Neural cell (in vitro differentiated cells): ENCODE measurements at regions not wholly inside any gene's neighbourhood (a gene's known extent, or its start where the extent isn't known, plus 50 kb on each side); places are given as distances from the start of the nearest gene placed in this dataset.

Source experiments
- H2AFZ ChIP-seq: fragments of 200-600, 300-800 bp; sonication (generic), shearing (Covaris generic); 2 replicates; pipeline ENCODE4 v1.6.0; 2014; ENCODE audit warnings: low read depth, mild to moderate bottlenecking, antibody characterized with exemption, low read length, moderate library complexity
- H3F3A ChIP-seq: fragments of 200-600 bp; shearing (Covaris generic); 2 replicates; pipeline ENCODE4 v1.6.1; 2016; ENCODE audit warnings: mild to moderate bottlenecking, moderate library complexity, mixed read lengths, antibody characterized with exemption, low read length; ENCODE audit not compliant: insufficient read depth, poor library complexity, severe bottlenecking
- H3K27ac ChIP-seq: fragments of 200-600, 300-800 bp; sonication (generic), shearing (Covaris generic); 2 replicates; pipeline ENCODE4 v1.5.1; 2014; ENCODE audit warnings: mild to moderate bottlenecking, low read length, moderate library complexity
- H3K27me3 ChIP-seq: fragments of 300-800, 200-600 bp; sonication (generic), shearing (Covaris generic); 2 replicates; pipeline ENCODE4 v1.6.0; 2014; ENCODE audit warnings: mild to moderate bottlenecking, low read depth, low read length, moderate library complexity; ENCODE audit not compliant: insufficient read depth
- H3K36me3 ChIP-seq: fragments of 300-800, 200-600 bp; sonication (generic), shearing (Covaris generic); 2 replicates; pipeline ENCODE4 v1.5.1; 2014; ENCODE audit warnings: mild to moderate bottlenecking, antibody characterized with exemption, low read length, moderate library complexity; ENCODE audit not compliant: insufficient read depth
- H3K4me2 ChIP-seq: fragments of 300-800, 200-600 bp; sonication (generic), shearing (Covaris generic); 2 replicates; pipeline ENCODE4 v1.6.0; 2014; ENCODE audit warnings: mild to moderate bottlenecking, low read length
- H3K4me3 ChIP-seq: fragments of 300-800, 200-600 bp; sonication (generic), shearing (Covaris generic); 2 replicates; pipeline ENCODE4 v1.5.1; 2014; ENCODE audit warnings: mild to moderate bottlenecking, low read length, moderate library complexity
- H3K79me2 ChIP-seq: fragments of 200-600 bp; shearing (Covaris generic); replicated peaks from 2 replicates; pipeline ENCODE4 v1.6.0; 2014; ENCODE audit warnings: mild to moderate bottlenecking, low read length, moderate library complexity; ENCODE audit not compliant: insufficient read depth
- H3K9ac ChIP-seq: fragments of 300-800, 200-600 bp; sonication (generic), shearing (Covaris generic); 2 replicates; pipeline ENCODE4 v1.6.1; 2016; ENCODE audit warnings: mild to moderate bottlenecking, low read length, mixed read lengths
- H3K9me2 ChIP-seq: fragments of 200-600 bp; shearing (Covaris generic); 2 replicates; pipeline ENCODE4 v1.6.1; 2016; ENCODE audit warnings: mild to moderate bottlenecking, low read length, mixed read lengths; ENCODE audit not compliant: insufficient read depth
- H3K9me3 ChIP-seq: fragments of 200-600, 300-800 bp; sonication (generic), shearing (Covaris generic); 2 replicates; pipeline ENCODE4 v1.6.1; 2016; ENCODE audit warnings: mild to moderate bottlenecking, mixed run types, low read length, moderate library complexity, mixed read lengths
- H4K20me1 ChIP-seq: fragments of 200-600 bp; shearing (Covaris generic); 2 replicates; pipeline ENCODE4 v1.6.1; 2016; ENCODE audit warnings: mild to moderate bottlenecking, mixed run types; ENCODE audit not compliant: insufficient read depth
- CTCF ChIP-seq: fragments of 450-650 bp; IDR thresholded peaks from 2 replicates; pipeline ENCODE4 v1.5.1; 2014; ENCODE audit warnings: antibody characterized with exemption, mild to moderate bottlenecking, moderate library complexity; ENCODE audit not compliant: poor library complexity, severe bottlenecking
- EP300 ChIP-seq: fragments of 450-650 bp; conservative IDR thresholded peaks from 2 replicates; pipeline ENCODE4 v1.6.1; 2014; ENCODE audit warnings: antibody characterized with exemption, mild to moderate bottlenecking, moderate library complexity; ENCODE audit not compliant: poor library complexity, severe bottlenecking
- EZH2 ChIP-seq: fragments of 200-600, 300-800 bp; shearing (Covaris generic), sonication (generic); IDR thresholded peaks from 2 replicates; pipeline ENCODE4 v1.6.1; 2014; ENCODE audit warnings: antibody characterized with exemption, low read length, borderline replicate concordance, mild to moderate bottlenecking; ENCODE audit not compliant: insufficient read depth, poor library complexity, severe bottlenecking
- MXI1 ChIP-seq: fragments of 450-650 bp; conservative IDR thresholded peaks from 2 replicates; pipeline ENCODE4 v1.6.1; 2014; ENCODE audit warnings: antibody characterized with exemption, mild to moderate bottlenecking; ENCODE audit not compliant: poor library complexity, severe bottlenecking
- POLR2AphosphoS5 ChIP-seq: IDR thresholded peaks from 2 replicates; pipeline ENCODE4 v1.6.1; 2012
- RAD21 ChIP-seq: fragments of 450-650 bp; conservative IDR thresholded peaks from 2 replicates; pipeline ENCODE4 v1.6.1; 2014; ENCODE audit warnings: antibody characterized with exemption, mild to moderate bottlenecking, moderate library complexity
- REST ChIP-seq: IDR thresholded peaks from 2 replicates; pipeline ENCODE4 v1.6.1; 2012; ENCODE audit warnings: borderline replicate concordance
- SMC3 ChIP-seq: fragments of 450-650 bp; conservative IDR thresholded peaks from 2 replicates; pipeline ENCODE4 v1.6.1; 2014; ENCODE audit warnings: antibody characterized with exemption, mild to moderate bottlenecking, moderate library complexity; ENCODE audit not compliant: poor library complexity
- TAF1 ChIP-seq: IDR thresholded peaks from 2 replicates; pipeline ENCODE4 v1.6.1; 2012; ENCODE audit warnings: low read depth

- Histone ChIP-seq H3K4me2 (no peak overlapping the region), H3K9ac (no peak overlapping the region), H3K79me2 (no peaks in the 10 kb centered on the region), H3K9me3 (no peaks in the 10 kb centered on the region), H4K20me1 (no peaks in the 10 kb centered on the region), H3K9me2 (no peaks in the 10 kb centered on the region), H3K36me3 (no peaks in the 10 kb centered on the region), H3K27me3 (no peaks in the 10 kb centered on the region), H3K27ac (no peak overlapping the region), H2AFZ (no peak overlapping the region), H3K4me3 (no peak overlapping the region), H3F3A (no peaks in the 10 kb centered on the region)
- TF ChIP-seq POLR2AphosphoS5 (no peak), REST (no peak), CTCF (no peak), EP300 (no peak), TAF1 (no peak), EZH2 (no peak), RAD21 (no peak), MXI1 (no peak), SMC3 (no peak)
Observed at GRCh38 chr4:145345401-145345800, 136.3 kb upstream of the SMAD1 start.

GRCh38 chr4:145341381-145341780 lies 140.3 kb upstream of the SMAD1 start:
- H3K27me3 ChIP-seq: no peaks in the 10 kb centered on the region
- H3F3A ChIP-seq: no peaks in the 10 kb centered on the region
- no peak for TF ChIP-seq CTCF
- no peak for TF ChIP-seq POLR2AphosphoS5
- no peak for TF ChIP-seq SMC3
- TF ChIP-seq RAD21: no peak
- no peak for TF ChIP-seq EP300
- TF ChIP-seq REST: no peak
- no peak for TF ChIP-seq EZH2
- no peak for TF ChIP-seq MXI1

More at GRCh38 chr4:145341381-145341780, 140.3 kb upstream of the SMAD1 start:
- H3K27ac ChIP-seq: no peak overlapping the region
- H3K9me3 ChIP-seq: no peaks in the 10 kb centered on the region
- no peaks in the 10 kb centered on the region for H3K79me2 ChIP-seq
- no peaks in the 10 kb centered on the region for H3K36me3 ChIP-seq
- H3K9me2 ChIP-seq: no peaks in the 10 kb centered on the region
- H3K4me3 ChIP-seq: no peak overlapping the region
- H2AFZ ChIP-seq: no peak overlapping the region
- no peak overlapping the region for H3K9ac ChIP-seq
- no peaks in the 10 kb centered on the region for H4K20me1 ChIP-seq
- H3K4me2 ChIP-seq: no peak overlapping the region
